WTC11 (cell line): ENCODE measurements at regions not wholly inside any gene's neighbourhood (a gene's known extent, or its start where the extent isn't known, plus 50 kb on each side); places are given as distances from the start of the nearest gene placed in this dataset.

Experiments
- ATAC-seq: fragments of 200-7000 bp; cut with Tn5 transposase; 2 replicates; pipeline ENCODE4 v1.10.0; 2021; ENCODE audit warnings: mild to moderate bottlenecking, moderate library complexity
- CTCF ChIA-PET: fragments of 300-600 bp; sonication (Branson Sonifier 250); formaldehyde crosslinking; loops from one replicate; lab custom pipeline; 2021; ENCODE audit warnings: antibody characterized with exemption; lab: Charles Lee
- POLR2A ChIA-PET: fragments of 350-600 bp; sonication (Branson Sonifier 250); formaldehyde crosslinking; loops from one replicate; lab custom pipeline; 2021; ENCODE audit warnings: antibody characterized with exemption; lab: Charles Lee
- DNase-seq: peaks from one replicate; pipeline ENCODE4 v3.0.0; 2021; ENCODE audit warnings: low spot score
- H3K27ac Mint-ChIP-seq: 2 replicates; pipeline ENCODE4 v1.8.0; 2021; ENCODE audit warnings: mixed read lengths
- H3K27me3 Mint-ChIP-seq: 2 replicates; pipeline ENCODE4 v1.8.0; 2021; ENCODE audit warnings: low read depth, mild to moderate bottlenecking, moderate library complexity, mixed read lengths
- H3K36me3 Mint-ChIP-seq: 2 replicates; pipeline ENCODE4 v1.8.0; 2021; ENCODE audit warnings: mixed read lengths
- H3K4me1 Mint-ChIP-seq: 2 replicates; pipeline ENCODE4 v1.8.0; 2022; ENCODE audit warnings: mixed read lengths
- H3K4me3 Mint-ChIP-seq: 2 replicates; pipeline ENCODE4 v1.8.0; 2021; ENCODE audit warnings: mild to moderate bottlenecking, moderate library complexity, mixed read lengths
- H3K9me3 Mint-ChIP-seq: 2 replicates; pipeline ENCODE4 v1.8.0; 2021; ENCODE audit warnings: mixed read lengths
- ATF2 ChIP-seq: sonication (generic); formaldehyde crosslinking; IDR thresholded peaks from 2 replicates; pipeline ENCODE4 v1.8.1; 2022; ENCODE audit warnings: low read depth, missing genetic modification reagents, borderline replicate concordance
- CBFB ChIP-seq: sonication (generic); formaldehyde crosslinking; IDR thresholded peaks from 2 replicates; pipeline ENCODE4 v1.8.1; 2022; ENCODE audit warnings: mild to moderate bottlenecking, low read depth, missing genetic modification reagents
- CDX4 ChIP-seq: fragments of 250-450 bp; sonication (Bioruptor Pico); IDR thresholded peaks from 2 replicates; pipeline ENCODE4 v1.9.0; 2021; ENCODE audit warnings: moderate library complexity, mild to moderate bottlenecking, inconsistent platforms, borderline replicate concordance
- CREB1 ChIP-seq: sonication (generic); formaldehyde crosslinking; IDR thresholded peaks from 2 replicates; pipeline ENCODE4 v1.8.0; 2023; ENCODE audit warnings: mild to moderate bottlenecking, missing genetic modification reagents
- E2F5 ChIP-seq: sonication (generic); formaldehyde crosslinking; IDR thresholded peaks from 2 replicates; pipeline ENCODE4 v1.8.1; 2022; ENCODE audit warnings: mild to moderate bottlenecking, moderate library complexity, missing genetic modification reagents
- EMX1 ChIP-seq: fragments of 250-450 bp; sonication (Bioruptor Pico); IDR thresholded peaks from 2 replicates; pipeline ENCODE4 v1.8.0; 2021; ENCODE audit warnings: mild to moderate bottlenecking
- FOXP1 ChIP-seq: sonication (generic); formaldehyde crosslinking; IDR thresholded peaks from 2 replicates; pipeline ENCODE4 v1.8.0; 2022; ENCODE audit warnings: missing genetic modification reagents, mild to moderate bottlenecking, moderate library complexity, borderline replicate concordance
- IRF2 ChIP-seq: sonication (generic); formaldehyde crosslinking; IDR thresholded peaks from 2 replicates; pipeline ENCODE4 v1.8.0; 2022; ENCODE audit warnings: low read depth, missing genetic modification reagents, borderline replicate concordance
- JAZF1 ChIP-seq: fragments of 250-450 bp; sonication (Bioruptor Pico); IDR thresholded peaks from 2 replicates; pipeline ENCODE4 v1.9.0; 2021; ENCODE audit warnings: moderate library complexity, mild to moderate bottlenecking, inconsistent platforms
- JUN ChIP-seq: sonication (generic); formaldehyde crosslinking; IDR thresholded peaks from 2 replicates; pipeline ENCODE4 v1.8.0; 2023; ENCODE audit warnings: mild to moderate bottlenecking, missing genetic modification reagents
- MAX ChIP-seq: sonication (generic); formaldehyde crosslinking; IDR thresholded peaks from 2 replicates; pipeline ENCODE4 v1.8.0; 2022; ENCODE audit warnings: mild to moderate bottlenecking, missing genetic modification reagents
- NFATC4 ChIP-seq: fragments of 250-450 bp; sonication (Bioruptor Pico); IDR thresholded peaks from 2 replicates; pipeline ENCODE4 v1.9.0; 2021; ENCODE audit warnings: mild to moderate bottlenecking
- NFYB ChIP-seq: sonication (generic); formaldehyde crosslinking; conservative IDR thresholded peaks from 2 replicates; pipeline ENCODE4 v1.8.0; 2022; ENCODE audit warnings: low read depth, missing genetic modification reagents
- NR1H2 ChIP-seq: sonication (generic); formaldehyde crosslinking; IDR thresholded peaks from 2 replicates; pipeline ENCODE4 v1.9.0; 2021; ENCODE audit warnings: mild to moderate bottlenecking, moderate library complexity, missing genetic modification reagents
- OVOL2 ChIP-seq: fragments of 250-450 bp; sonication (Bioruptor Pico); IDR thresholded peaks from 2 replicates; pipeline ENCODE4 v1.9.0; 2021; ENCODE audit warnings: mild to moderate bottlenecking, borderline replicate concordance
- PRDM15 ChIP-seq: sonication (generic); formaldehyde crosslinking; IDR thresholded peaks from 2 replicates; pipeline ENCODE4 v1.8.0; 2022; ENCODE audit warnings: missing genetic modification reagents
- PRRX2 ChIP-seq: fragments of 250-450 bp; sonication (Bioruptor Pico); IDR thresholded peaks from 2 replicates; pipeline ENCODE4 v1.8.0; 2021; ENCODE audit warnings: mild to moderate bottlenecking
- SMAD4 ChIP-seq: sonication (generic); formaldehyde crosslinking; IDR thresholded peaks from 2 replicates; pipeline ENCODE4 v1.8.0; 2022; ENCODE audit warnings: mild to moderate bottlenecking, missing genetic modification reagents
- TCF7 ChIP-seq: sonication (generic); formaldehyde crosslinking; IDR thresholded peaks from 2 replicates; pipeline ENCODE4 v1.8.0; 2022; ENCODE audit warnings: mild to moderate bottlenecking, low read depth, missing genetic modification reagents, moderate library complexity
- ZBTB21 ChIP-seq: sonication (generic); formaldehyde crosslinking; IDR thresholded peaks from 2 replicates; pipeline ENCODE4 v1.8.1; 2023; ENCODE audit warnings: mild to moderate bottlenecking, missing genetic modification reagents, borderline replicate concordance
- ZMAT4 ChIP-seq: fragments of 250-450 bp; sonication (Bioruptor Pico); IDR thresholded peaks from 2 replicates; pipeline ENCODE4 v1.9.0; 2021; ENCODE audit warnings: mild to moderate bottlenecking
- ZNF263 ChIP-seq: sonication (generic); formaldehyde crosslinking; IDR thresholded peaks from 2 replicates; pipeline ENCODE4 v1.8.1; 2022; ENCODE audit warnings: low read depth, mild to moderate bottlenecking, moderate library complexity, missing genetic modification reagents
- ZNF281 ChIP-seq: sonication (generic); formaldehyde crosslinking; IDR thresholded peaks from 2 replicates; pipeline ENCODE4 v1.8.0; 2023; ENCODE audit warnings: mild to moderate bottlenecking, missing genetic modification reagents

GRCh38 chr13:80802946-80803345 is 462.0 kb upstream of the SPRY2 start:
- no peak overlapping the region for H3K27ac Mint-ChIP-seq
- ChIA-PET CTCF (no interaction called here), POLR2A (no interaction called here)
- no peaks in the 10 kb centered on the region for H3K27me3 Mint-ChIP-seq
- H3K36me3 Mint-ChIP-seq: no peaks in the 10 kb centered on the region
- H3K4me3 Mint-ChIP-seq: no peak overlapping the region
- H3K4me1 Mint-ChIP-seq: no peaks in the 10 kb centered on the region
- ATAC-seq (peak; percentile 87), DNase-seq (peak; percentile 9)
- TF ChIP-seq CREB1 (CRISPR knock-in tag): no peak
- TF ChIP-seq ATF2 (CRISPR knock-in tag): no peak
- no peak for TF ChIP-seq SMAD4 (CRISPR knock-in tag)
- H3K9me3 Mint-ChIP-seq: no peaks in the 10 kb centered on the region

- no peak for TF ChIP-seq JUN (CRISPR knock-in tag)
- no peak for TF ChIP-seq CBFB
- no peak for TF ChIP-seq TCF7 (CRISPR knock-in tag)
- no peak for TF ChIP-seq EMX1
- no peak for TF ChIP-seq NFYB (CRISPR knock-in tag)
- no peak for TF ChIP-seq IRF2 (CRISPR knock-in tag)
- no peak for TF ChIP-seq ZNF281 (CRISPR knock-in tag)
- no peak for TF ChIP-seq ZMAT4 (CRISPR knock-in tag)
- TF ChIP-seq E2F5 (CRISPR knock-in tag): no peak
- no peak for TF ChIP-seq ZBTB21 (CRISPR knock-in tag)
- TF ChIP-seq CREB1 (CRISPR knock-in tag): no peak
- TF ChIP-seq PRRX2 (CRISPR knock-in tag): no peak
- no peak for TF ChIP-seq ZNF263 (CRISPR knock-in tag)
- ChIA-PET CTCF (no interaction called here), POLR2A (no interaction called here)
- H3K9me3 Mint-ChIP-seq: no peaks in the 10 kb centered on the region
- ATAC-seq (no peak), DNase-seq (no peak)
- H3K4me3 Mint-ChIP-seq: no peak overlapping the region
- H3K4me1 Mint-ChIP-seq: no peaks in the 10 kb centered on the region
- no peak overlapping the region for H3K27ac Mint-ChIP-seq
- H3K27me3 Mint-ChIP-seq: no peaks in the 10 kb centered on the region
- H3K36me3 Mint-ChIP-seq: no peaks in the 10 kb centered on the region
Observed at GRCh38 chr13:80798576-80799133, 457.7 kb upstream of the SPRY2 start.

GRCh38 chr13:80787604-80788003 is 446.7 kb upstream of the SPRY2 start:
- CTCF ChIA-PET: no interaction called here
- Mint-ChIP-seq H3K4me1 (peaks cover 23% of the 10 kb centered on the region), H3K27ac (no peak overlapping the region), H3K4me3 (no peak overlapping the region), H3K36me3 (no peaks in the 10 kb centered on the region), H3K9me3 (no peaks in the 10 kb centered on the region), H3K27me3 (no peaks in the 10 kb centered on the region)
- ATAC-seq: no peak
- POLR2A ChIA-PET: no interaction called here
- DNase-seq: no peak
- TF ChIP-seq CDX4 (no peak), NFYB (CRISPR knock-in tag) (no peak), FOXP1 (CRISPR knock-in tag) (no peak), OVOL2 (CRISPR knock-in tag) (no peak), IRF2 (CRISPR knock-in tag) (no peak), SMAD4 (CRISPR knock-in tag) (no peak), NFATC4 (no peak), JAZF1 (CRISPR knock-in tag) (no peak), PRDM15 (CRISPR knock-in tag) (no peak), NR1H2 (CRISPR knock-in tag) (no peak), MAX (CRISPR knock-in tag) (no peak), JUN (CRISPR knock-in tag) (no peak)
